ENCODE measurements at regions not wholly inside any gene's neighbourhood (a gene's known extent, or its start where the extent isn't known, plus 50 kb on each side); places are given as distances from the start of the nearest gene placed in this dataset.
"Not testable (repeated sequence)": the region's sequence is repeated elsewhere in the genome, so short reads cannot be mapped to it uniquely, and the experiment has no call there.

- Histone ChIP-seq H3K27me3 (no peaks in the 10 kb centered on the region), H3K27ac (no peak overlapping the region), H3K4me1 (no peaks in the 10 kb centered on the region), H3K4me3 (no peak overlapping the region), H3K36me3 (no peaks in the 10 kb centered on the region), H3K9me3 (no peaks in the 10 kb centered on the region)
- DNase-seq (ENCODE audit: low spot score in 2 of 2): no peak
- intact Hi-C loops (cut with DNase I): no loop called here
- TF ChIP-seq, protein P1, sequence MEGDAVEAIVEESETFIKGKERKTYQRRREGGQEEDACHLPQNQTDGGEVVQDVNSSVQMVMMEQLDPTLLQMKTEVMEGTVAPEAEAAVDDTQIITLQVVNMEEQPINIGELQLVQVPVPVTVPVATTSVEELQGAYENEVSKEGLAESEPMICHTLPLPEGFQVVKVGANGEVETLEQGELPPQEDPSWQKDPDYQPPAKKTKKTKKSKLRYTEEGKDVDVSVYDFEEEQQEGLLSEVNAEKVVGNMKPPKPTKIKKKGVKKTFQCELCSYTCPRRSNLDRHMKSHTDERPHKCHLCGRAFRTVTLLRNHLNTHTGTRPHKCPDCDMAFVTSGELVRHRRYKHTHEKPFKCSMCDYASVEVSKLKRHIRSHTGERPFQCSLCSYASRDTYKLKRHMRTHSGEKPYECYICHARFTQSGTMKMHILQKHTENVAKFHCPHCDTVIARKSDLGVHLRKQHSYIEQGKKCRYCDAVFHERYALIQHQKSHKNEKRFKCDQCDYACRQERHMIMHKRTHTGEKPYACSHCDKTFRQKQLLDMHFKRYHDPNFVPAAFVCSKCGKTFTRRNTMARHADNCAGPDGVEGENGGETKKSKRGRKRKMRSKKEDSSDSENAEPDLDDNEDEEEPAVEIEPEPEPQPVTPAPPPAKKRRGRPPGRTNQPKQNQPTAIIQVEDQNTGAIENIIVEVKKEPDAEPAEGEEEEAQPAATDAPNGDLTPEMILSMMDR (IDR thresholded peaks at IDR 0.05): no peak
Measured at GRCh38 chr20:17822540-17823408, 123.0 kb downstream of the BANF2 start.

- no peaks in the 10 kb centered on the region for H3K4me1 ChIP-seq
- intact Hi-C loops (cut with DNase I): no loop called here
- H3K27ac ChIP-seq: no peak overlapping the region
- H3K27me3 ChIP-seq: no peaks in the 10 kb centered on the region
- TF ChIP-seq, protein P1 (IDR thresholded peaks at IDR 0.05): no peak
- H3K36me3 ChIP-seq: no peaks in the 10 kb centered on the region
- no peak for DNase-seq (ENCODE audit: low spot score in 2 of 2)
- H3K4me3 ChIP-seq: no peak overlapping the region
- no peaks in the 10 kb centered on the region for H3K9me3 ChIP-seq
Measured at GRCh38 chr20:17822039-17822438, 122.3 kb downstream of the BANF2 start.

DNA sequence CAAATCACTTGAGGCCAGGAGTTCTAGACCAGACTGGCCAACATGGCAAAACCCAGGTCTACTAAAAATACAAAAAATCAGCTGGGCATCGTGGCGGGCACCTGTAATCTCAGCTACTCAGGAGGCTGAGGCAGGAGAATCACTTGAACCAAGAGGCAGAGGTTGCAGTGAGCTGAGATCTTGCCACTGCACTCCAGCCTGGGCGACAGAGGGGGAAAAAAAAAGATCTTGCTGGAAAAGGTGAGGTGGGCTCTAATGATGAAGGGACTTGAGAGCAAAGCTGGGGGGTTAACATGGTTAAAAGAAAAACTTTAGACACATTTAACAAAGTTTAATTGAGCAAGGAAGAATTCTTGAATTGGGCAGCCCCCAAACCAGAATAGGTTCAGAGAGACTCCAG, 121.8 kb downstream of the BANF2 start:
- H3K9me3 ChIP-seq; H3K36me3 ChIP-seq; H3K27ac ChIP-seq; H3K4me3 ChIP-seq; DNase-seq (ENCODE audit: low spot score in 2 of 2); H3K4me1 ChIP-seq; H3K27me3 ChIP-seq; intact Hi-C loops (cut with DNase I): not testable (repeated sequence)

- H3K27ac ChIP-seq: no peak overlapping the region
- H3K36me3 ChIP-seq: no peaks in the 10 kb centered on the region
- H3K27me3 ChIP-seq: no peaks in the 10 kb centered on the region
- H3K4me1 ChIP-seq: no peaks in the 10 kb centered on the region
- no peaks in the 10 kb centered on the region for H3K9me3 ChIP-seq
- H3K4me3 ChIP-seq: no peak overlapping the region
- DNase-seq (ENCODE audit: low spot score in 2 of 2): no peak
- TF ChIP-seq, protein P1 (IDR thresholded peaks at IDR 0.05): no peak
- intact Hi-C loops (cut with DNase I): no loop called here
Measured at GRCh38 chr20:17819395-17820093, 119.8 kb downstream of the BANF2 start.

- Histone ChIP-seq H3K27ac (no peak overlapping the region), H3K4me3 (no peak overlapping the region), H3K27me3 (no peaks in the 10 kb centered on the region), H3K9me3 (no peaks in the 10 kb centered on the region), H3K4me1 (no peaks in the 10 kb centered on the region), H3K36me3 (no peaks in the 10 kb centered on the region)
- TF ChIP-seq, protein P1 (IDR thresholded peaks at IDR 0.05): no peak
- intact Hi-C loops (cut with DNase I): no loop called here
- no peak for DNase-seq (ENCODE audit: low spot score in 2 of 2)
Measured at GRCh38 chr20:17818187-17818586, 118.4 kb downstream of the BANF2 start.

Data from ascending aorta (tissue), 2 donors.